IPS-15b (cell line): ENCODE measurements at regions not wholly inside any gene's neighbourhood (a gene's known extent, or its start where the extent isn't known, plus 50 kb on each side); places are given as distances from the start of the nearest gene placed in this dataset.
"Not testable (repeated sequence)": the region's sequence is repeated elsewhere in the genome, so short reads cannot be mapped to it uniquely, and the experiment has no call there.

Source experiments
- H3K27me3 ChIP-seq: one replicate; pipeline ENCODE4 v1.6.1; 2013; ENCODE audit warnings: low read length; ENCODE audit not compliant: control insufficient read depth, insufficient read depth
- H3K36me3 ChIP-seq: one replicate; pipeline ENCODE4 v1.6.1; 2013; ENCODE audit warnings: low read length; ENCODE audit not compliant: control insufficient read depth, insufficient read depth
- H3K4me1 ChIP-seq: one replicate; pipeline ENCODE4 v1.6.1; 2013; ENCODE audit warnings: mild to moderate bottlenecking, low read length; ENCODE audit not compliant: control insufficient read depth, insufficient read depth
- H3K4me3 ChIP-seq: one replicate; pipeline ENCODE4 v1.5.1; 2013; ENCODE audit warnings: low read depth, low read length
- H3K9ac ChIP-seq: one replicate; pipeline ENCODE4 v1.6.1; 2013; ENCODE audit warnings: low read depth, mild to moderate bottlenecking, low read length
- H3K9me3 ChIP-seq: one replicate; pipeline ENCODE4 v1.6.1; 2013; ENCODE audit warnings: mild to moderate bottlenecking, low read length; ENCODE audit not compliant: control insufficient read depth, insufficient read depth

DNA sequence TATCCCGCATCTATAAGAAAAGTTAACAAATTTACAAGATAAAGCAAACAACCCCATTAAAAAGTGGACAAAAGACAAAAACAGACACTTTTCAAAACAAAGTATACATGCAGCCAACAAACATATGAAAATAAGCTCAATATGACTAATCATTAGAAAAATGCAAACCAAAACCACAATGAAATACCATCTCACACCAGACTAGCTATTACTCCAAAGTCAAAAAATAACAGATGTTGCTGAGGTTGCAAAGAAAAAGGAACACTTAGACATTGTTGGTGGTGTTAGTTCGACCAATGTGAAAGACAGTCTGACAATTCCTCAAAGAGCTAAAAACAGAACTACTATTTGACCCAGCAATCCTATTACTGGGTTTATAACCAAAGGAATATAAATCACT is 968.6 kb upstream of the USP15 start:
- H3K9me3 ChIP-seq = peaks cover 7% of the 10 kb centered on the region
- no peak overlapping the region for H3K9ac ChIP-seq
- no peak overlapping the region for H3K4me3 ChIP-seq
- H3K36me3 ChIP-seq = no peaks in the 10 kb centered on the region
- no peaks in the 10 kb centered on the region for H3K4me1 ChIP-seq
- H3K27me3 ChIP-seq = no peaks in the 10 kb centered on the region

DNA sequence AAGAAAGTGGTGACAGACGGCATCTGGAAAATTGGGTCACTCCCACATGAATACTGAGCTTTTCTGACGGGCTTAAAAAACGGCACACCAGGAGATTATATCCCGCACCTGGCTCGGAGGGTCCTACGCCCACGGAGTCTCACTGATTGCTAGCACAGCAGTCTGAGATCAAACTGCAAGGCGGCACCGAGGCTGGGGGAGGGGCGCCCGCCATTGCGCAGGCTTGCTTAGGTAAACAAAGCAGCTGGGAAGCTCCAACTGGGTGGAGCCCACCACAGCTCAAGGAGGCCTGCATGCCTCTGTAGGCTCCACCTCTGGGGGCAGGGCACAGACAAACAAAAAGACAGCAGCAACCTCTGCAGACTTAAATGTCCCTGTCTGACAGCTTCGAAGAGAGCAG is 966.2 kb upstream of the USP15 start:
- not testable (repeated sequence) for H3K36me3 ChIP-seq, H3K9ac ChIP-seq

DNA sequence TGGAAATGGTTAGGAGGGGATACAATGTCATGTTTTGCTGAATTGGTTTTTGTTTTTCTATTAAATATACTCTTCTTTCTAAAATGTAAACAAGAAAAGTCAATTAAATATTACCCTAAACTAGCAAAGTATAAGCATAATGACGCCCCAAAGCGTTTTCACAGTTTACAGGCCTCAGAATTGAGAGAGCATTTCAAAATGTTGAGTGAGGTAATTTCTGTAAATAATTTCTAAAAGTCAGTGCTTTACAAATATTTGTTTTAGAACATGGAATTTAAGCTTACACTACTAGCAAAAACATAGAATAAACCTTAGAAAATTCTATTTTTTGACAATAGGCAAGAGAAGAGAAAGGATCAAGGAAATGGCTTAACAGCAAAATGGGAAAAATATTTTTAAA is 958.4 kb upstream of the USP15 start:
- no peak overlapping the region for H3K9ac ChIP-seq
- no peaks in the 10 kb centered on the region for H3K27me3 ChIP-seq
- H3K9me3 ChIP-seq = no peaks in the 10 kb centered on the region
- no peaks in the 10 kb centered on the region for H3K36me3 ChIP-seq
- H3K4me3 ChIP-seq = no peak overlapping the region
- H3K4me1 ChIP-seq = no peaks in the 10 kb centered on the region

More for the DNA sequence above, 966.2 kb upstream of the USP15 start:
- H3K4me1 ChIP-seq, H3K4me3 ChIP-seq, H3K27me3 ChIP-seq, H3K9me3 ChIP-seq: not testable (repeated sequence)

DNA sequence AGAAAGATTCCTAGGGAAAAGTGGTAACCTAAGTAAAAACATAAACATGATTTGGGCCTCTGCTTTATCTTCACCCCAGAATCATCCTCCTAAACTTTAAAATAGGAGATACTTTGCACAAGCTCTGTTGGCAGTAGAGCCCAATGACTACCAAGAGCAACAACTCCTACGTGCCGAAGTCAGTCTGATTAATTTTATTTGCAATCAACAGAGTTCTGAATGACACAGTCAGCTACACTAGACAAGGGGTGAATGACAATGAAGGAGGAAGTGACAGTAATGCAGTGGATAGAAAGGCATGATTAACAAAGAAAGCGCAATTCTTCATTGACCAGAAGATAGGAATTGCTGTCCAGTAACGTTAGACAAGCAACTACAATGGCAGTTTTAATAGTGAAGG is 957.9 kb upstream of the USP15 start:
- Histone ChIP-seq H3K9me3 (no peaks in the 10 kb centered on the region), H3K36me3 (no peaks in the 10 kb centered on the region), H3K4me3 (no peak overlapping the region), H3K27me3 (no peaks in the 10 kb centered on the region), H3K9ac (no peak overlapping the region), H3K4me1 (no peaks in the 10 kb centered on the region)

DNA sequence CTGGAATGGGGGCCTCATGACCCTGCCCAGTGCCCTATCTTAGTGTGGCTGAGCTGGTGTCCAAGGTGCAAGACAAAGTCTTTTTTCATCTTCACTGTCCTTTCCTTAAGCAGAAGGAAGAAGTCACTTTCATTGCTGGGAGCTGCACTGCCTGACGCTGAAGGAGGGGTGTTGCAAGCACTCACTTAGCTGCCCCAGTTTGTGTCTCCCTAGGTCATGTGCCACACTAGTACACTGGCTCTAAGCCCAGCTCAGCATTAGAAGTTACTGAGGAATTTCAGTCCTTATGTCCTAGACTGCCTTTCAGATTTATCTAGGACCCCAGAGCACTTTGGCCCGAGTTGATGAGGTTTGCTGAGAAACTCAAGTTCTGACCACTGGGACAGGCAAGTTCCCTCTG is 952.0 kb upstream of the USP15 start:
- Histone ChIP-seq H3K4me1 (no peaks in the 10 kb centered on the region), H3K9ac (no peak overlapping the region)

DNA sequence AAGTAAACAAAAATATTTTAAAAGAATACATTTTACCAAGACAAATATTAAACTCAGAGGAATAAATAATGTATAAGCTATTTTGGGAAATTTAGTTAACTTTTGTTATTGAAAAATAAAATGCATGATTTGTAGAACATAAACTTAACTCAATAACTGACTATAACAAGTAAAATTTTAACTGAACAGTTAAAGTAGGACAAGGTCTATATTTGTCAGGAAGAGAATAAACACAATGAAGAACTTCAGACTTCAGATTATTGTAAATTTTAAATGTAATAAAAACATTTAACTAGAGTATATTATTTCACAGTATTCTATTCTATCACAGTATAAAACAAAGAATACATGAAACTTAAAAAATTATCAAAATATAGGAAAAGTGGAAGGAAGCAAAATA is 948.8 kb upstream of the USP15 start:
- Histone ChIP-seq H3K9me3 (no peaks in the 10 kb centered on the region), H3K27me3 (no peaks in the 10 kb centered on the region), H3K9ac (no peak overlapping the region), H3K4me3 (no peak overlapping the region), H3K4me1 (no peaks in the 10 kb centered on the region), H3K36me3 (no peaks in the 10 kb centered on the region)

More for the DNA sequence above, 952.0 kb upstream of the USP15 start:
- no peaks in the 10 kb centered on the region for H3K9me3 ChIP-seq
- no peak overlapping the region for H3K4me3 ChIP-seq
- no peaks in the 10 kb centered on the region for H3K36me3 ChIP-seq
- no peaks in the 10 kb centered on the region for H3K27me3 ChIP-seq

DNA sequence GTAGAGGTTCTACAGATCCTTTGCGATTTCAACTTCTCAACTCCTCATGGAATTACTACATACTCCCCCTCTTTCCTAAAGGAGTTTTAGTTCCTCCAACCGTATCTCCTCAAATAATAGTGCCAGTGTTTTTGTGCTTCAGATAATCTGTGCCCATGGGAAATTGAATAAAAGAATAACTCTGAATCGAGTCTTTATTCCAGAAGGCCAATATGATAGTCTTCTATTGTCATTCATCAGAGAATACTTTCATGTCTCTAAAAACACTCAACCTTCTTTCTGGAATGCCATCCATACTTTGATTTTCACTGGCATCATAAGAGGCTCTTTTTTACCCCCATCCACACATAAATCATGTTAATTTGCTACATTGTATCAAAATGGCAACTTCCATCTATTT is 911.3 kb upstream of the USP15 start:
- H3K9me3 ChIP-seq = no peaks in the 10 kb centered on the region
- H3K36me3 ChIP-seq = no peaks in the 10 kb centered on the region
- no peak overlapping the region for H3K4me3 ChIP-seq
- H3K27me3 ChIP-seq = no peaks in the 10 kb centered on the region
- H3K4me1 ChIP-seq = no peaks in the 10 kb centered on the region
- no peak overlapping the region for H3K9ac ChIP-seq

GRCh38 chr12:61355105-61355504 is 905.1 kb upstream of the USP15 start:
- H3K27me3 ChIP-seq = no peaks in the 10 kb centered on the region
- no peaks in the 10 kb centered on the region for H3K4me1 ChIP-seq
- H3K36me3 ChIP-seq = no peaks in the 10 kb centered on the region
- no peak overlapping the region for H3K9ac ChIP-seq
- H3K4me3 ChIP-seq = no peak overlapping the region
- no peaks in the 10 kb centered on the region for H3K9me3 ChIP-seq

GRCh38 chr12:61356485-61356884 is 903.7 kb upstream of the USP15 start:
- Histone ChIP-seq H3K27me3 (no peaks in the 10 kb centered on the region), H3K9ac (no peak overlapping the region), H3K36me3 (no peaks in the 10 kb centered on the region), H3K4me3 (no peak overlapping the region), H3K4me1 (no peaks in the 10 kb centered on the region), H3K9me3 (no peaks in the 10 kb centered on the region)

GRCh38 chr12:61357496-61357895 is 902.7 kb upstream of the USP15 start:
- no peaks in the 10 kb centered on the region for H3K9me3 ChIP-seq
- no peaks in the 10 kb centered on the region for H3K4me1 ChIP-seq
- H3K9ac ChIP-seq = no peak overlapping the region
- H3K36me3 ChIP-seq = no peaks in the 10 kb centered on the region
- no peak overlapping the region for H3K4me3 ChIP-seq
- no peaks in the 10 kb centered on the region for H3K27me3 ChIP-seq

GRCh38 chr12:61362037-61362436 is 898.2 kb upstream of the USP15 start:
- no peaks in the 10 kb centered on the region for H3K9me3 ChIP-seq
- no peak overlapping the region for H3K9ac ChIP-seq
- H3K36me3 ChIP-seq = no peaks in the 10 kb centered on the region
- no peak overlapping the region for H3K4me3 ChIP-seq
- H3K27me3 ChIP-seq = no peaks in the 10 kb centered on the region
- H3K4me1 ChIP-seq = no peaks in the 10 kb centered on the region

DNA sequence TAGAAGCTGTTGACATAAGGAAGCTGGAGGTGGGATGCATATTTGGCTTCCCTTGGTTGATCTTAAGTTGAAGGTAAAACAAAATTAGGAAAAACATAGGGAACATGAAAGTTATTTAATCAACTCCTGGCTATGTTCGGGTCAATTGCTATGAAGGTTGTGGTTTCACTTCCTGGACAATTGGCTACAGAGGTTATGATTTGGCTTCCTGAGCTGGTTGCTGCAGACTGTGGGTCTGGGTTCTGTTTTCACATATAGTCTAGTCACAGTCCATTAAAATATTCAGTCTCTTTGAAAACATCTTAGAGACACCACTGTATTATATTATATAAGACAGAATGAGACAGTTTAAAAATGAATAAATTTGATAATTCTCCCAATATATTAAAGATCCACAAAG is 895.2 kb upstream of the USP15 start:
- no peaks in the 10 kb centered on the region for H3K9me3 ChIP-seq

GRCh38 chr12:61367281-61367785 is 892.9 kb upstream of the USP15 start:
- Histone ChIP-seq H3K4me3 (no peak overlapping the region), H3K9me3 (no peaks in the 10 kb centered on the region), H3K9ac (no peak overlapping the region), H3K27me3 (no peaks in the 10 kb centered on the region), H3K4me1 (no peaks in the 10 kb centered on the region), H3K36me3 (no peaks in the 10 kb centered on the region)

More for the DNA sequence above, 895.2 kb upstream of the USP15 start:
- H3K9ac ChIP-seq = no peak overlapping the region
- H3K27me3 ChIP-seq = no peaks in the 10 kb centered on the region
- H3K36me3 ChIP-seq = no peaks in the 10 kb centered on the region
- no peak overlapping the region for H3K4me3 ChIP-seq
- H3K4me1 ChIP-seq = no peaks in the 10 kb centered on the region
